ENCODE measurements at regions not wholly inside any gene's neighbourhood (a gene's known extent, or its start where the extent isn't known, plus 50 kb on each side); places are given as distances from the start of the nearest gene placed in this dataset.
"Not testable (repeated sequence)": the region's sequence is repeated elsewhere in the genome, so short reads cannot be mapped to it uniquely, and the experiment has no call there.

DNA sequence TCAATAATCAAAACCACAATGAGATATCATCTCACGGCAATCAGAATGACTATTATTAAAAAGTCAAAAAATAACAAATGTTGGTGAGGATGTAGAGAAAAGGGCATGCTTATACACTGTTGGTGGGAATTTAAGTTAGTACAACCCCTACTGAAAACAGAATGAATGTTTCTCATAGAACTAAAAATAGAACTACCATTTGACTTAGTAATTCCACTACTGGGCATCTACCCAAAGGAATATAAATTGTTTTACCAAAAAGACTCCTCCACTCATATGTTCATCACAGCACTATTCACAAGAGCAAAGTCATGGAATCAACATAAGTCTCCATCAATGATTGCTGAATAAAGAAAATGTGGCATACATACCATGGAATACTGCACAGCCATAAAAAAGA, 278.1 kb upstream of the ARSJ start:
- Histone ChIP-seq H3K36me3 (ENCODE audit: insufficient read depth, low read depth, low read length) (no peaks in the 10 kb centered on the region), H3K27me3 (ENCODE audit: insufficient read depth, low read length) (no peaks in the 10 kb centered on the region), H3K4me1 (ENCODE audit: insufficient read depth, low read length) (no peaks in the 10 kb centered on the region), H3K4me3 (ENCODE audit: low read length) (no peak overlapping the region), H3K9ac (ENCODE audit: low read depth, low read length) (no peak overlapping the region), H3K9me3 (ENCODE audit: insufficient read depth, low read depth, low read length) (no peaks in the 10 kb centered on the region), H3K27ac (ENCODE audit: low read length) (no peak overlapping the region)

DNA sequence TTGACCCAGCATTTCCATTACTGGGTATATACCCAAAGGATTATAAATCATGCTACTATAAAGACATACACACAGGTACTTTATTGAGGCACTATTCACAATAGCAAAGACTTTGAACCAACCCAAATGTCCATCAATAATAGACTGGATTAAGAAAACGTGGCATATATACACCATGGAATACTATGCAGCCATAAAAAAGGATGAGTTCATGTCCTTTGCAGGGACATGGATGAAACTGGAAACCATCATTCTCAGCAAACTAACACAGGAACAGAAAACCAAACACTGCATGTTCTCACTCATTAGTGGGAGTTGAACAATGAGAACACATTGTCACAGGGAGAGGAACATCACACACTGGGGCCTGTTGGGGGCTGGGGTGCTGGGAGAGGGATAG, 283.0 kb upstream of the ARSJ start:
- not testable (repeated sequence) for H3K4me3 ChIP-seq (ENCODE audit: low read length); H3K9ac ChIP-seq (ENCODE audit: low read depth, low read length); H3K27ac ChIP-seq (ENCODE audit: low read length); H3K36me3 ChIP-seq (ENCODE audit: insufficient read depth, low read depth, low read length); H3K27me3 ChIP-seq (ENCODE audit: insufficient read depth, low read length); H3K4me1 ChIP-seq (ENCODE audit: insufficient read depth, low read length); H3K9me3 ChIP-seq (ENCODE audit: insufficient read depth, low read depth, low read length)

DNA sequence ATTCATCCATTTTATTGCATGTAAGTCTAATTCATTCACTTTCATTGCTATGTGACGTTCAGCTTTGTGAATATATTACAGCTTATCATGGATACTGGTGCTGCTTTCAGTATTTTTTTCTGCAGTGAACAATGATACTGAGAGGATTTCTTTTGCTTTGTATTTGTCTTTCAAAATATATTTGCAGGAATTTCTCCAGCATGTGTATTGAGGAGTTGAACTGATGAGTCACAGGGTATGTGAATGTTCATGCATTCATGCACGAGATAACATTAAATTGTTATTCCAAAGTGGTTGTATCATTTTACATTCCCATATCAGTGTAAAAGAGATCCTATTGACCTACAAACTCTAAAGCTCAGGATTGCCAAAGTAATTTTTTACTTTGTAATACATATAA, 283.8 kb upstream of the ARSJ start:
- Histone ChIP-seq H3K9ac (ENCODE audit: low read depth, low read length) (no peak overlapping the region), H3K4me1 (ENCODE audit: insufficient read depth, low read length) (no peaks in the 10 kb centered on the region), H3K27me3 (ENCODE audit: insufficient read depth, low read length) (no peaks in the 10 kb centered on the region), H3K4me3 (ENCODE audit: low read length) (no peak overlapping the region), H3K27ac (ENCODE audit: low read length) (no peak overlapping the region), H3K36me3 (ENCODE audit: insufficient read depth, low read depth, low read length) (no peaks in the 10 kb centered on the region), H3K9me3 (ENCODE audit: insufficient read depth, low read depth, low read length) (no peaks in the 10 kb centered on the region)

DNA sequence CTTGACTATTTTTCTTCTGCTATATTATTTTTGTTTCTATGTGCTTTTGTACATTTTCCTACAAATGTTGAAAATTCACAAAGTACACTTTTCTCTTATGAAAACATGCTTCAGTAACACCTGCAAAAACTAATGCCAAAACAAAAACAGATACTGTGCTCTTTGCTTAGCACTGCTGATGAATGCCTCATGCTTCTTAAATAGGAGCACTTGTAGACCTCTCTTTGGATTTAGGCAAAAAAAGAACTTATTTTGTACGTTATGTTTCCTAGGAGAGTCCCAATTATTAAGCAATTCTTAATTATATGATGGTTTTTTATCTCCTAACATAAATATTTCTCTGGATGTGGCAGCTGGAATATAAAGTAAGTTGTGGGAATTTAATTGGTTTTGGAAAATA, 285.0 kb upstream of the ARSJ start:
- H3K9ac ChIP-seq (ENCODE audit: low read depth, low read length): no peak overlapping the region
- no peaks in the 10 kb centered on the region for H3K27me3 ChIP-seq (ENCODE audit: insufficient read depth, low read length)
- H3K27ac ChIP-seq (ENCODE audit: low read length): no peak overlapping the region
- H3K9me3 ChIP-seq (ENCODE audit: insufficient read depth, low read depth, low read length): no peaks in the 10 kb centered on the region
- H3K4me3 ChIP-seq (ENCODE audit: low read length): no peak overlapping the region
- no peaks in the 10 kb centered on the region for H3K4me1 ChIP-seq (ENCODE audit: insufficient read depth, low read length)
- H3K36me3 ChIP-seq (ENCODE audit: insufficient read depth, low read depth, low read length): no peaks in the 10 kb centered on the region

DNA sequence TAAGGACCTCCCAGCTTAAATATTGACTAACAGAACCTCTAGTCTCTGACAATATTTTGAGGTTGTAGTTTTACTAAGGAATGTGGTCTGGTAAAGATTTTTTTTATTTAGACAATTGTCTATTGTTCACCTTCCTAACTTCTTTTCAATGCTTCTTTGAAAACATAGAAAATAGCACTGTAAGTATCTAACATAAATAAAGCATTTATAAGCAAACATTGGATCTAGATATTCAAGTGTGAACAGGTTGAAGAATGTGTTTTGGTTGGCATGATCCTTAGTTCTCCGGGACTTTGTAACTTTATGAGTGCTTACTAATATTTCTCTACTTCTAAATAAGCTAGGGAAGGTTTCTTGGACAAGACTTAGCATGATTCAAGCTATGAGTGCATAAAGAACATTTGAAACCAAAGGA, 285.4 kb upstream of the ARSJ start:
- Histone ChIP-seq H3K27me3 (ENCODE audit: insufficient read depth, low read length) (no peaks in the 10 kb centered on the region), H3K4me3 (ENCODE audit: low read length) (no peak overlapping the region), H3K9ac (ENCODE audit: low read depth, low read length) (no peak overlapping the region), H3K27ac (ENCODE audit: low read length) (no peak overlapping the region), H3K36me3 (ENCODE audit: insufficient read depth, low read depth, low read length) (no peaks in the 10 kb centered on the region), H3K4me1 (ENCODE audit: insufficient read depth, low read length) (no peaks in the 10 kb centered on the region), H3K9me3 (ENCODE audit: insufficient read depth, low read depth, low read length) (no peaks in the 10 kb centered on the region)

DNA sequence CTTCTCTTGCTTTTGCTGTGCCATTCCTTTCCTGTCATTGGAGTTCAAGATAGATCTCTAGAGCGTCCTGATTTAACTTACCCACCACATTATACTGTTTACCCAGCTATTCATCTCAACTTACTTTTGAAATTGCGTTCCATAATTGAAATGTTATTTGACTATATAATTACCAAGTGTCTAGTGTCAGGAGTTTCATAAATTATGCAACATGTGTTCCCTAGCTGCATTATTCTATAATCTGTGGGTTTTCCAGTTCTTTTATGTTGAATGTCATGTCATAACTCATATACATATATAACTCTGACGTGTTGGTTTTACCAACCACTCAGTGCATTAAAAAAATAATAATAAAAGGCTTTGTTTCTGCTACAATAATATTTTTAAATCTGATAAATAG, 285.9 kb upstream of the ARSJ start:
- no peaks in the 10 kb centered on the region for H3K4me1 ChIP-seq (ENCODE audit: insufficient read depth, low read length)
- H3K27ac ChIP-seq (ENCODE audit: low read length): no peak overlapping the region
- H3K36me3 ChIP-seq (ENCODE audit: insufficient read depth, low read depth, low read length): no peaks in the 10 kb centered on the region
- H3K9ac ChIP-seq (ENCODE audit: low read depth, low read length): no peak overlapping the region
- H3K27me3 ChIP-seq (ENCODE audit: insufficient read depth, low read length): no peaks in the 10 kb centered on the region
- no peak overlapping the region for H3K4me3 ChIP-seq (ENCODE audit: low read length)
- H3K9me3 ChIP-seq (ENCODE audit: insufficient read depth, low read depth, low read length): no peaks in the 10 kb centered on the region

DNA sequence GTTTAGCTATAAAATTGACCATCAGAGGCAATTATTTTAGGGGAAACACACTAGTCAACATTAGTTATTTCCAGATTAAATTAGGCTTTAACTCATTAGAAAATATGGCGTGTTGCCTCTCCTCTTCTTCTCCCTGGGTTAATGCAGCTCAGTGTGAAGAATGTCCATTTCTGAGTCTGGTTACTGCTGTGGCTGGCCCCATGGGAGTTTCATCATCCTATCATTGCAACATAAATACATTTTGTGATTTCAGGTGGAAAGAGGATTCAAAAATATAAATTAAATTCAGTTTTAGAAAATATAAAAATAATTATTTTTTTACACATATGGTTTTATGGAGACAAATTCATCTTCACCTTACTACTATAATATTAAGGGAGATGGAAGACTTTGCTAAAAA, 288.5 kb upstream of the ARSJ start:
- Histone ChIP-seq H3K4me1 (ENCODE audit: insufficient read depth, low read length) (no peaks in the 10 kb centered on the region), H3K27me3 (ENCODE audit: insufficient read depth, low read length) (no peaks in the 10 kb centered on the region), H3K9ac (ENCODE audit: low read depth, low read length) (no peak overlapping the region), H3K4me3 (ENCODE audit: low read length) (no peak overlapping the region), H3K36me3 (ENCODE audit: insufficient read depth, low read depth, low read length) (no peaks in the 10 kb centered on the region), H3K27ac (ENCODE audit: low read length) (no peak overlapping the region), H3K9me3 (ENCODE audit: insufficient read depth, low read depth, low read length) (no peaks in the 10 kb centered on the region)

DNA sequence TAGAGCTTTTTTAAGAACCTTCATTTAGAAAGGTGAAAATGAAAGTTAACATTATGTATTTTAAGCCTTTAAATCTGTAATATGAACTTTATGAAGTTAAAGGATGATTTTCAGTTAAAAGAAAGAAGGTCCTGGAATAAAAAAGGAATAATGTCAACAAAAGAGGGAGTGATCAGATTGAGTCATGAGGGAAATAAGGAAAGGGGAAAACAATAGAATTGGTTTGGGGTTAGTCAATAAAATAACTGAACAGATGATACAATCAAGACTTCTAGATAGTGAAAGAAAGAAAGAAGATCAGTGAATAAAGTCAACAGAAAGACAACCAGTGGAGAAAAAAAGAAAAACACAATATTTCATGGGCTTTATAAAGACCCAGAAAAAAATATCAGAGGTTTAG, 291.6 kb upstream of the ARSJ start:
- Histone ChIP-seq H3K27me3 (ENCODE audit: insufficient read depth, low read length) (no peaks in the 10 kb centered on the region), H3K4me1 (ENCODE audit: insufficient read depth, low read length) (no peaks in the 10 kb centered on the region), H3K36me3 (ENCODE audit: insufficient read depth, low read depth, low read length) (no peaks in the 10 kb centered on the region), H3K4me3 (ENCODE audit: low read length) (no peak overlapping the region), H3K9me3 (ENCODE audit: insufficient read depth, low read depth, low read length) (no peaks in the 10 kb centered on the region), H3K27ac (ENCODE audit: low read length) (no peak overlapping the region), H3K9ac (ENCODE audit: low read depth, low read length) (no peak overlapping the region)

DNA sequence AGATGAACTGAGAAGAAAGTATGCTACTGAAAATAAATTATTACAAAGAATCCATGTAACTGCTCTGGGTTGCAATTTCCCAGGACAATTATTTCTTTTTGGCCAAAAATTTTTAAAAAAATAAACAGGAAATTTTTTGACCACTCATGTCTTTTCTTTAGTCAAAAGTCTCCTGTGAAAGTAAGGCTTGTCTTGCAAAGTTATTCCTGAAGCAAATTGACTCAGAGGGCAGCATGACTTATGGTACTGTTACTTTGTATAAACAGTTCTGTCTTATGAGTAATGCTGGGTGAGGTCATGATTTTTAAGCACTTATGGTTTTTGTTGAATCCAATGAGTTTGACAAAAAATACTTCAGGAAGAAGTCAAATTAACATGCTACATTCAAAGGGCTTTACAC, 292.8 kb upstream of the ARSJ start:
- Histone ChIP-seq H3K4me3 (ENCODE audit: low read length) (no peak overlapping the region), H3K27ac (ENCODE audit: low read length) (no peak overlapping the region), H3K4me1 (ENCODE audit: insufficient read depth, low read length) (no peaks in the 10 kb centered on the region), H3K9me3 (ENCODE audit: insufficient read depth, low read depth, low read length) (no peaks in the 10 kb centered on the region), H3K36me3 (ENCODE audit: insufficient read depth, low read depth, low read length) (no peaks in the 10 kb centered on the region), H3K9ac (ENCODE audit: low read depth, low read length) (no peak overlapping the region), H3K27me3 (ENCODE audit: insufficient read depth, low read length) (no peaks in the 10 kb centered on the region)

DNA sequence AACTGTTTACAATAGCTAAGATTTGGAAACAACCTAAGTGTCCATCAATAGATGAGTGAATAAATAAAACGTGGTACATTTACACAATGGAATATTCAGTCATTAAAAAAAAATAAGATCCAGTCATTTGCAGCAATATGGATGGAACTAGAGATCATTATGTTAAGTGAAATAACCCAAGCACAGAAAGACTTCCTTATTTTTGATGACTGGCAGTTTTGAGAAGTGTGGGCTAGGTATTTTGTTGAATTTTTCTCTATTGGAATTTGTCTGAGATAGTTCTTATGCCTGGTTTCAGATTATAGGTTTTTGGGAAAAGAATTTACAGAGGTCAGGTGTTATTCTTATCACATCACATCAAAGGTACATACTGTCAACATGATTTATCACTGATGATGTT, 293.8 kb upstream of the ARSJ start:
- Histone ChIP-seq H3K4me3 (ENCODE audit: low read length) (no peak overlapping the region), H3K36me3 (ENCODE audit: insufficient read depth, low read depth, low read length) (no peaks in the 10 kb centered on the region), H3K9ac (ENCODE audit: low read depth, low read length) (no peak overlapping the region), H3K4me1 (ENCODE audit: insufficient read depth, low read length) (no peaks in the 10 kb centered on the region), H3K27ac (ENCODE audit: low read length) (no peak overlapping the region), H3K27me3 (ENCODE audit: insufficient read depth, low read length) (no peaks in the 10 kb centered on the region), H3K9me3 (ENCODE audit: insufficient read depth, low read depth, low read length) (no peaks in the 10 kb centered on the region)

DNA sequence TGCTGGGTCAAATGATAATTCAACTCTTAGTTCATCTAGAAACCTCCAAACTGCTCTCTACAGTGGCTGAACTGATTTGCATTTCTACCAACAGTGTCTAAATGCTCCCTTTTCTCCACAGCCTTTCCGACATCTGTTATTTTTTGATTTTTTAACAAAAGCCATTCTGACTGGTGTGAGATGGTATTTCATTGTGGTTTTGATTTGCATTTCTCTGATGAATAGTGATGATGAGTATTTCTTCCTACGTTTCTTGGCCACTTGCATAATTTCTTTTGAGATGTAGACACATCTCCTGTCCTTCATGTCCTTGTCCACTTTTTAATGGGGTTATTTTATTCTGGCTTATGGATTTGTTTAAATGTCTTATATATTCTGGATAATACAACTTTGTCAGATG, 298.2 kb upstream of the ARSJ start:
- no peak overlapping the region for H3K4me3 ChIP-seq (ENCODE audit: low read length)
- H3K27me3 ChIP-seq (ENCODE audit: insufficient read depth, low read length): no peaks in the 10 kb centered on the region
- H3K9ac ChIP-seq (ENCODE audit: low read depth, low read length): no peak overlapping the region
- no peaks in the 10 kb centered on the region for H3K36me3 ChIP-seq (ENCODE audit: insufficient read depth, low read depth, low read length)
- H3K4me1 ChIP-seq (ENCODE audit: insufficient read depth, low read length): no peaks in the 10 kb centered on the region
- no peak overlapping the region for H3K27ac ChIP-seq (ENCODE audit: low read length)
- no peaks in the 10 kb centered on the region for H3K9me3 ChIP-seq (ENCODE audit: insufficient read depth, low read depth, low read length)

DNA sequence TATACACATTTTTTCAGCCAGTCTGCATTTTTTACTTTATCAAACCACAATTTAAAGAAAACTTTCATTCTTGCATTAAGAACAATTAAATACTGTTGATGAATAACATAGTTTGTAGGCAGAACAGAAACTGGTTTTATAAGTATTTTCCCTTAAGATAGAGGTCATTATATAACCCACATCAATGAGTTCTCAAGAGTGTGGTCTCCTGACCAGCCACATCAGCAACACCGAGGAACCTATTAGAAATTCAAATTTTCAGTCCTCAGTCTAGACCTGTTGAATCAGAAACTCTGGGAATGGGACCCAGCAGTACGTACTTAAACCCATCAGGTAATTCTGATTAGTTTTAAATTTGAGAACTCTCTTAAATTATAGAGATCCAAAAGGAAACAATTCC, 299.6 kb upstream of the ARSJ start:
- Histone ChIP-seq H3K9ac (ENCODE audit: low read depth, low read length) (no peak overlapping the region), H3K36me3 (ENCODE audit: insufficient read depth, low read depth, low read length) (no peaks in the 10 kb centered on the region), H3K4me1 (ENCODE audit: insufficient read depth, low read length) (no peaks in the 10 kb centered on the region), H3K27me3 (ENCODE audit: insufficient read depth, low read length) (no peaks in the 10 kb centered on the region), H3K4me3 (ENCODE audit: low read length) (no peak overlapping the region), H3K9me3 (ENCODE audit: insufficient read depth, low read depth, low read length) (no peaks in the 10 kb centered on the region), H3K27ac (ENCODE audit: low read length) (no peak overlapping the region)

DNA sequence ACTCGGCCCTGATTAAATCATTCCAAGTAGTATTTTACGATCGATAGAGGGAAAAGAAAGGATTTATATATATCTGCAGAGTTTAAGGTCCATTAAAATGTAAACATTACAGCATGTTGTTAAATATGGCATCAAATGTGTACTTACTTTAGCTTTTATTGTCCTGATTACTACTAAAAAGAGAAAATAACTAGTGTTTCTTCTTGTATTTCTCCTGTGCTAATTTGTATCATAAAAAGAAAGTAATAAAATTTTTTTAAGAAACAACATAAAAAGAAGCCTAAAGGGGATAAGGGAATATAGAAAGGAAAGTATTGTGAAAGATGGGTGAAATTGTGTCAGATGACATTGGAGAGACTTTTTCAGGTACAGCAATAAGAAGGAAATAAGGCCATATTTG, 300.3 kb upstream of the ARSJ start:
- Histone ChIP-seq H3K4me1 (ENCODE audit: insufficient read depth, low read length) (no peaks in the 10 kb centered on the region), H3K36me3 (ENCODE audit: insufficient read depth, low read depth, low read length) (no peaks in the 10 kb centered on the region), H3K4me3 (ENCODE audit: low read length) (no peak overlapping the region), H3K9ac (ENCODE audit: low read depth, low read length) (no peak overlapping the region), H3K27ac (ENCODE audit: low read length) (no peak overlapping the region), H3K27me3 (ENCODE audit: insufficient read depth, low read length) (no peaks in the 10 kb centered on the region), H3K9me3 (ENCODE audit: insufficient read depth, low read depth, low read length) (no peaks in the 10 kb centered on the region)

All from iPS-20b (cell line).